ENCODE measurements at regions not wholly inside any gene's neighbourhood (a gene's known extent, or its start where the extent isn't known, plus 50 kb on each side); places are given as distances from the start of the nearest gene placed in this dataset.

GRCh38 chr7:155948423-155948822, 136.2 kb upstream of the SHH start:
- TF ChIP-seq FOS (IDR thresholded peaks at IDR 0.05; ENCODE audit: borderline replicate concordance, insufficient read depth, low read length): no peak
- no peak for TF ChIP-seq MYC (IDR thresholded peaks at IDR 0.05; ENCODE audit: low read depth, low read length)
- no peak for TF ChIP-seq CTCF (IDR thresholded peaks at IDR 0.05; ENCODE audit: extremely low read depth in 1 of 2, insufficient read depth in 1 of 2, low read depth in 1 of 2, low read length in 2 of 2)
- TF ChIP-seq MAX (IDR thresholded peaks at IDR 0.05; ENCODE audit: insufficient read depth, insufficient read length): no peak
- TF ChIP-seq POLR2A (IDR thresholded peaks at IDR 0.05; ENCODE audit: low read depth, low read length): no peak
- TF ChIP-seq POLR2AphosphoS5 (IDR thresholded peaks at IDR 0.05; ENCODE audit: insufficient read depth, low read depth, low read length): no peak
- TF ChIP-seq EZH2 (IDR thresholded peaks at IDR 0.05; ENCODE audit: borderline replicate concordance, low read depth, low read length, severe bottlenecking): no peak
